Ovary (tissue), 3 donors: ENCODE measurements at regions not wholly inside any gene's neighbourhood (a gene's known extent, or its start where the extent isn't known, plus 50 kb on each side); places are given as distances from the start of the nearest gene placed in this dataset.

ENCODE experiments used
- CTCF ChIP-seq, 3 donors: fragments of 450-650 bp in 2 of 3; fragments of 200-600 bp in 1 of 3; IDR thresholded peaks; one replicate each; pipeline versions ENCODE4 v1.5.1 to v1.8.0; 2016 to 2022; ENCODE audit warnings: antibody characterized with exemption in 3 of 3, mild to moderate bottlenecking in 1 of 3
- EP300 ChIP-seq: sonication (generic); formaldehyde crosslinking; IDR thresholded peaks from one replicate; pipeline ENCODE4 v1.6.1; 2017; ENCODE audit warnings: antibody characterized with exemption
- POLR2A ChIP-seq: fragments of 450-650 bp; IDR thresholded peaks from one replicate; pipeline ENCODE4 v1.6.1; 2017; ENCODE audit warnings: antibody characterized with exemption, mild to moderate bottlenecking, moderate library complexity
- donor health status: DM: no; HTN: no; CAD: no.

- TF ChIP-seq CTCF (IDR thresholded peaks at IDR 0.05), result no peak
- TF ChIP-seq POLR2A, result no peak
- no peak for TF ChIP-seq EP300
Measured at GRCh38 chr2:61732787-61733186, 121.1 kb downstream of the FAM161A start.
